BJ (cell line): ENCODE measurements at regions not wholly inside any gene's neighbourhood (a gene's known extent, or its start where the extent isn't known, plus 50 kb on each side); places are given as distances from the start of the nearest gene placed in this dataset.

Experiments
- CTCF ChIA-PET: fragments of 350-600 bp; formaldehyde crosslinking; extraction: SDS; loops from one replicate; lab custom pipeline; 2021; ENCODE audit warnings: antibody characterized with exemption, inconsistent platforms; lab: Yijun Ruan, JAX
- POLR2A ChIA-PET: fragments of 300-600 bp; sonication (Branson Sonifier 250); formaldehyde crosslinking; extraction: SDS; loops from one replicate; lab custom pipeline; 2021; ENCODE audit warnings: antibody characterized with exemption; lab: Charles Lee
- DNase-seq: peaks from one replicate; pipeline ENCODE4 v3.0.0-alpha.2; 2011; ENCODE audit warnings: low read depth
- H3K27me3 ChIP-seq: 2 replicates; pipeline ENCODE4 v1.6.0; 2011; ENCODE audit warnings: low read length; ENCODE audit not compliant: control insufficient read depth, insufficient read depth
- H3K36me3 ChIP-seq: 2 replicates; pipeline ENCODE4 v1.5.1; 2011; ENCODE audit warnings: low read length; ENCODE audit not compliant: control insufficient read depth, insufficient read depth
- H3K4me3 ChIP-seq: 2 replicates; pipeline ENCODE4 v1.5.1; 2011; ENCODE audit warnings: low read depth, mild to moderate bottlenecking, control low read depth, low read length
- TF ChIP-seq, protein P1 (sequence below): IDR thresholded peaks from 2 replicates; pipeline ENCODE4 v1.5.1; 2011; ENCODE audit warnings: low read depth, mild to moderate bottlenecking, control low read depth, inconsistent platforms, low read length, moderate library complexity; ENCODE audit not compliant: insufficient read depth

DNA sequence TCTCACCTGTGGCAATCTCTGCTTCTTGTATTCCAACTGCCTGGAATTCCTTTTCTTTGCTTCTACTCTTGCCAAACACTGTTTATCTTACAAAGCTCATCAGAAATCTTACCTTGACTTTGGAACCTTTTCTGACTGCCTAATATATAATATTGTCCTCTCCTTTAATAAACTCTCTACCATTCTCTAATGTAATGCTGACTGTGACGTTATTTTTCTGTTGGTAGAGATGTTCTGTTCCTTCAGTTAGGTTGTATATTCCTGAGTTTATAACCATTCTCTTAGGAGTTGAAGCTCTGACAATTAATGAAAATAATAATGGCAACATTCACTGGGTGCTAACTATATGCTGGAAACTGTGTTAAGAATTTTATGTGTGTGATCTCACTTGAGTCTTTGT, 188.8 kb upstream of the ATP10B start:
- ChIA-PET CTCF (no interaction called here), POLR2A (no interaction called here)
- no peak for DNase-seq
- Histone ChIP-seq H3K4me3 (no peak overlapping the region), H3K27me3 (no peaks in the 10 kb centered on the region), H3K36me3 (no peaks in the 10 kb centered on the region)
- TF ChIP-seq, protein P1, sequence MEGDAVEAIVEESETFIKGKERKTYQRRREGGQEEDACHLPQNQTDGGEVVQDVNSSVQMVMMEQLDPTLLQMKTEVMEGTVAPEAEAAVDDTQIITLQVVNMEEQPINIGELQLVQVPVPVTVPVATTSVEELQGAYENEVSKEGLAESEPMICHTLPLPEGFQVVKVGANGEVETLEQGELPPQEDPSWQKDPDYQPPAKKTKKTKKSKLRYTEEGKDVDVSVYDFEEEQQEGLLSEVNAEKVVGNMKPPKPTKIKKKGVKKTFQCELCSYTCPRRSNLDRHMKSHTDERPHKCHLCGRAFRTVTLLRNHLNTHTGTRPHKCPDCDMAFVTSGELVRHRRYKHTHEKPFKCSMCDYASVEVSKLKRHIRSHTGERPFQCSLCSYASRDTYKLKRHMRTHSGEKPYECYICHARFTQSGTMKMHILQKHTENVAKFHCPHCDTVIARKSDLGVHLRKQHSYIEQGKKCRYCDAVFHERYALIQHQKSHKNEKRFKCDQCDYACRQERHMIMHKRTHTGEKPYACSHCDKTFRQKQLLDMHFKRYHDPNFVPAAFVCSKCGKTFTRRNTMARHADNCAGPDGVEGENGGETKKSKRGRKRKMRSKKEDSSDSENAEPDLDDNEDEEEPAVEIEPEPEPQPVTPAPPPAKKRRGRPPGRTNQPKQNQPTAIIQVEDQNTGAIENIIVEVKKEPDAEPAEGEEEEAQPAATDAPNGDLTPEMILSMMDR = no peak

DNA sequence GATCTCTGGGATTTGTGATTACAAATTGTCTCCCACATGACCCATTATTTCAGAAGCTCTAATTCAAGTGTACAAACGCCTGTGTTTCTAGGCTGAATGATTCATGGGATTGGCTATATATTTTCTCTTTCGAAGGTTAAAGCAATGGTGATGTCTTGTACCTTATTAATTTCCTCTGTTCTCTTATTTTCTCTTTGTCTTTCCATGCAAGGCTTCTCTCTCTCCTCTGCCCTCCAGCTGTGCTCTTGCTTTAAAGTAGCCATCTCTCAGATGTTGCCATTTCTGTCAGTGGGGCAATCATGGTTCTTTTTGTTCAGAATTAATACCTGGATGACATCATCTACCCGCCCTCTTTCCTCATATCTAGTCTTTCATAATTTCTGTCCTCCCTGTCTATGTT, 184.3 kb upstream of the ATP10B start:
- H3K36me3 ChIP-seq = no peaks in the 10 kb centered on the region
- no peak for DNase-seq
- H3K27me3 ChIP-seq = no peaks in the 10 kb centered on the region
- H3K4me3 ChIP-seq = no peak overlapping the region
- ChIA-PET POLR2A (no interaction called here), CTCF (no interaction called here)
- TF ChIP-seq, protein P1 = no peak

DNA sequence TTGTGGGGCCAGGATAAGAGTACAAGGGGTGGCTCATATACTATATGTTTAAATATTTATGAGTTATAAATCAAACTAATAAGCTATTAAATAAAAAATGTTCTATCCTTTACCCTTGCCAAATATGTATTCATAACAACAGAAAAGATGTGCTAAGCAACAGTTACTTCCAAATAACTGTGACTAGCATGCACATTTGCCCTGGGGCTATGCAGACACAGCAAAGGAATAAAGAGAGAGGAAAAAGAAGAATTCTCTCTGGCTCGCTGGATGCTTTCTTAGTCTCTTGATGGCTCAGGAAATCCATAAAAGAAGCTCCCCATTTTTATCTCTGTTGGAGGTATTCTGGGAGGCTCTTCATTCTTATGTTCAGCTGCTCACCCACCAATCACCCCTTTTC, 182.4 kb upstream of the ATP10B start:
- no peak overlapping the region for H3K4me3 ChIP-seq
- ChIA-PET POLR2A (no interaction called here), CTCF (no interaction called here)
- H3K27me3 ChIP-seq = no peaks in the 10 kb centered on the region
- TF ChIP-seq, protein P1 = no peak
- no peak for DNase-seq
- no peaks in the 10 kb centered on the region for H3K36me3 ChIP-seq

DNA sequence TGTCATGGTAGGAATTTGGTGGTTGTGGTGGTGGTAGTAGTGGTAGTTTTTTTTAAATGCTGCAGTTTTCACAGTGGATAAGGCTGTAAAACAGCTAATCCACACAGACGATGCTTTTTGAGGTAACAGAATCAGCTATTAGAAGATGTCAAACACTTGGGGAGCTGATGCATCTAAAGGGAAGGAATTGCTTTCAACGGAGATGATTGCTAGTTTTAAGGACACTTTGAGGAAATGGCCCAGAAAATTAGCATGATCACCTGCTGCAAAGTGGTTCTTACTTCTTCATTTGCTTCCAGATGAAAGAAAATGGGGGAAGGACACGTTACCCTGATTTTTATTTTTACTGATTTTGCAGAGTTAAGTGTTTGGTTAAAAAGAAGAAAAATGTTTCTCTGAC, 178.2 kb upstream of the ATP10B start:
- DNase-seq = no peak
- TF ChIP-seq, protein P1 = no peak

DNA sequence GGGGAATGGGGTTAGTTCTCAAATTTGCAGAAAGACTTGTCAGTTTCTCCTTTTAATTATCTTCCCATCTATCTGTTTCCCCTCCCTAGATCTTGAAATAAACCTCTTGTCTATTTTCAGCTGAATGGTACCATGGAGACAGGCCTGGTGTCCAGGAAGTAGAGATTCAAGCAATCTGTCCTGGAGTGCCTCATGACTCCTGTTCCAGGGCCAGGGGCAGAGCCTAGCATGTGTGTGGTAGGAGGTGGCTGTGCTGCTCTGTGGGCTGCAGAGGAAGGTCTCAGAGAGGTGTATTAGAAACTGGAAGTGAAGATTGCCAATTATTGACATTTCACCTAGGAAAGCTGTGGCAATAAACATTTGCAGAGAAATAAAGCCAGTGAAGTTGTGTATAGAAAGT, 175.8 kb upstream of the ATP10B start:
- no peak overlapping the region for H3K4me3 ChIP-seq
- TF ChIP-seq, protein P1 = no peak
- CTCF ChIA-PET = no interaction called here
- no peaks in the 10 kb centered on the region for H3K27me3 ChIP-seq
- POLR2A ChIA-PET = no interaction called here
- no peaks in the 10 kb centered on the region for H3K36me3 ChIP-seq
- no peak for DNase-seq

More for the DNA sequence above, 178.2 kb upstream of the ATP10B start:
- Histone ChIP-seq H3K36me3 (no peaks in the 10 kb centered on the region), H3K27me3 (no peaks in the 10 kb centered on the region), H3K4me3 (no peak overlapping the region)
- ChIA-PET POLR2A (no interaction called here), CTCF (no interaction called here)
